Activated naive CD8-positive, alpha-beta T cell treated with anti-CD3 and anti-CD28 coated beads, Interleukin-2, amount 50 U/mL, for 24 hours (primary cell): ENCODE measurements at regions not wholly inside any gene's neighbourhood (a gene's known extent, or its start where the extent isn't known, plus 50 kb on each side); places are given as distances from the start of the nearest gene placed in this dataset.
"Not testable (repeated sequence)": the region's sequence is repeated elsewhere in the genome, so short reads cannot be mapped to it uniquely, and the experiment has no call there.

Experiments used
- ATAC-seq: fragments of 150-1000 bp; cut with Tn5 transposase; one replicate; pipeline ENCODE4 v1.10.0; 2021
- DNase-seq: peaks from one replicate; pipeline ENCODE4 v3.0.0; 2021
- H3K27ac Mint-ChIP-seq: one replicate; pipeline ENCODE4 v1.8.0; 2021; ENCODE audit warnings: mild to moderate bottlenecking, mixed read lengths
- H3K27me3 Mint-ChIP-seq: one replicate; pipeline ENCODE4 v1.8.0; 2021; ENCODE audit warnings: mixed read lengths
- H3K36me3 Mint-ChIP-seq: one replicate; pipeline ENCODE4 v1.8.0; 2021; ENCODE audit warnings: low read depth, mixed read lengths
- H3K4me1 Mint-ChIP-seq: one replicate; pipeline ENCODE4 v1.8.0; 2021; ENCODE audit warnings: mixed read lengths
- H3K4me3 Mint-ChIP-seq: one replicate; pipeline ENCODE4 v1.8.0; 2021; ENCODE audit warnings: mild to moderate bottlenecking, moderate library complexity, mixed read lengths
- H3K9me3 Mint-ChIP-seq: one replicate; pipeline ENCODE4 v1.8.0; 2021; ENCODE audit warnings: mixed read lengths

DNA sequence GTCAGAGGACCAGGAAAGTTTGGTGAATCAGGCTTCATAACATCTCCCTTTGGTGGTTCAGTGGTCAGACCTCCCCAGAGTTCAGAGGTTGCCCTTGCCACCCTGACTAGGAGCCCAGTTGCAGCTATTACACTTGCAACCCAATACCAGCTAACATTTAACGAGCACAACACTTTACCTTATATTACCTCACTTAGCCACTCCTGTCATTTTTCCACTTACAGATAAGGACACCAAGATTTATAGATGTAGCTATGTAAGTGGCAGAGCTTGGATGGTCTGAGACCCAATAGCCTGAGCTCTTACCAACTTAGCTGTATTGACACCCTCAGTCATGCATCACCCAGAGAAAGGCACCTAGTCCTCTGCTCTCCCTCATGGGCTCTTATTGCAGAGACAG lies 234.7 kb downstream of the INSC start:
- DNase-seq (no peak), ATAC-seq (no peak)
- Mint-ChIP-seq H3K27ac (no peak overlapping the region), H3K4me1 (no peaks in the 10 kb centered on the region), H3K36me3 (no peaks in the 10 kb centered on the region), H3K9me3 (no peaks in the 10 kb centered on the region), H3K27me3 (peaks cover 6% of the 10 kb centered on the region), H3K4me3 (no peak overlapping the region)

DNA sequence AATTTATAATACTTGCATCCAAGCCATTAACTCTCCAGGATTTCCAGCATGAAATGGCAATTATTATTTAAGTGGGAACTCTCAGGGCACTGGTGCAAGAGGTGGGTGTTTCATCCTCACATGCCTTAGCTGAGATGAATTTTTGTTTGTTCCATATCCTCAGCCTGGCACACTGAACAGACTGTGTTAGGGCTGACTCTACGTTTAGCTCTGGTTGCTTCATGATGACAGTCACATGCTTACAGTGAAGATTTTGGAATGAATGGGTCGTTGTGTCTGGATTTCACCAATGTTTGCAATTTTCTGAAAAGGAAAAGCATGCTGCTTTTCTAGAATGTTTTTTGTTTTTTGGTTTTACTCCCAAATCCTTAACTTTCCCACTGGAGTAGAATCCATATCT lies 246.6 kb downstream of the INSC start:
- no peaks in the 10 kb centered on the region for H3K4me1 Mint-ChIP-seq
- no peaks in the 10 kb centered on the region for H3K36me3 Mint-ChIP-seq
- ATAC-seq (no peak), DNase-seq (no peak)
- no peaks in the 10 kb centered on the region for H3K27me3 Mint-ChIP-seq
- no peak overlapping the region for H3K4me3 Mint-ChIP-seq
- H3K9me3 Mint-ChIP-seq: no peaks in the 10 kb centered on the region
- H3K27ac Mint-ChIP-seq: no peak overlapping the region

DNA sequence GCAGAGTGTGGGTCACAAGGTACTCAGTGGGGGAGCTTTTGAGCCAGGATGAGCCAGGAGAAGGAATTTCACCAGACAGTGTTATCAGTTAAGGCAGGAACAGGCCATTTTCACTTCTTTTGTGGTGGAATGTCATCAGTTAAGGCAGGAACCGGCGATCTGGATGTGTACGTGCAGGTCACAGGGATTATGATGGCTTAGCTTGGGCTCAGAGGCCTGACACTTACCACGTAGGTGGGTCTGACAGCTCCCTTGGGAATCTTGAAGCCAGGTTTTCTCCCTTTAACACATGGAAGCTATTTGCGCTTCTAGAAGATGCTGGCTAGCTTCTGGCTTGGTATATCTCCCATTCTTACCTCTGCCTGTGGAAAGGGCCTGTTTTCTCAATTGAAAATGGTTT lies 250.6 kb downstream of the INSC start:
- H3K9me3 Mint-ChIP-seq, DNase-seq, H3K4me3 Mint-ChIP-seq, H3K27ac Mint-ChIP-seq, H3K36me3 Mint-ChIP-seq, H3K4me1 Mint-ChIP-seq, H3K27me3 Mint-ChIP-seq, ATAC-seq: not testable (repeated sequence)

DNA sequence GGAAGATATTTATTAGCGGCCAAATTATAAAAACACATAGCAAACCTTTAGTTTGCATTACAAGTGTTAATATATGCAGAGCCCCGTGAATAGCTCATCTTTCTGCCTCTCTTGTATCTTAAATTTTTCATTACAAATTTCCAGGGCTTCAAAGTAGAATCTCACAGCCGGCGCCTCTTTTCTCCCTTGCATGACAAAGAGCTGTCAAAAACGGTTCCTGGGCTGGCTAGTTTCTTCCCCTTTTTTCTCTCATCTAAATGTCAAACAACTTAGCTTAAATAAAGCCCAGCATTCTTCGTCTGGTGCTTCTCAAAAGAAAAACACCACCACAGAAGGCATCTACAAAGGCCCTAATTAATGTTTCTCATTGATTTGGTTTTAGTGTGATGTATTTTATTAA lies 253.0 kb downstream of the INSC start:
- no peak for DNase-seq
- Mint-ChIP-seq H3K27me3 (peaks cover 3% of the 10 kb centered on the region), H3K27ac (no peak overlapping the region), H3K4me3 (no peak overlapping the region), H3K4me1 (no peaks in the 10 kb centered on the region), H3K9me3 (peaks cover 4% of the 10 kb centered on the region), H3K36me3 (no peaks in the 10 kb centered on the region)
- no peak for ATAC-seq

DNA sequence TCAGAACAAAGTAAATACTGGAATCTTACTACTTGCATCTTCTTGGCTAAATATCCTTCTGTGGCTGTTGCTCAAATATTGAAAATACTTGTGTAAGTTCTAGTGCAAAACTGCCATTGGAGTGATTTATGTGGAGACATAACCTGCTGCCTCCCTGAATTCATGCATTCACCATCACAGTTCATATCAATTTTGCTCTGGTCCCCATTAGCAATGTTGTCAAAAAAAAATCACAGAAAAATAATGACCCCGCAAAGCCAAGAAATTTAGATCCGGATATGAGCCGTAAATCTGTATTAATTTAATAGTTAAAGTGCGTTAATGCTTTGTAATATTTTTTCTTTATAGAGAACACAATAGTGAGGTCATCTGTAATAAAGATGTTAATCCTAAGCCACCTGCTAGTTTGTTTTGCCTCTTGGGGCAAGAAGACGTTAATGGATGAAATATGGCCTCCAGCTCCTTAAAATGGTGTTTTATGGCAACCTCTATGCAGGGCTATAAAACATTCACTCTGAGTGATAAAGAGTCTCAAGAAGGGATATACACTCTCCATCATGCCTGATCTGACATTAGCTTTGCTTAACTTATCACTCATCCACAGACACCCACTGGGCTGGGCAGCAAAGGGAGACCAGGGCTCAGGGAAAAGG lies 255.9 kb downstream of the INSC start:
- Mint-ChIP-seq H3K27me3 (peaks cover 3% of the 10 kb centered on the region), H3K9me3 (peaks cover 4% of the 10 kb centered on the region), H3K36me3 (no peaks in the 10 kb centered on the region), H3K4me1 (no peaks in the 10 kb centered on the region), H3K27ac (no peak overlapping the region), H3K4me3 (no peak overlapping the region)
- DNase-seq (no peak), ATAC-seq (no peak)

DNA sequence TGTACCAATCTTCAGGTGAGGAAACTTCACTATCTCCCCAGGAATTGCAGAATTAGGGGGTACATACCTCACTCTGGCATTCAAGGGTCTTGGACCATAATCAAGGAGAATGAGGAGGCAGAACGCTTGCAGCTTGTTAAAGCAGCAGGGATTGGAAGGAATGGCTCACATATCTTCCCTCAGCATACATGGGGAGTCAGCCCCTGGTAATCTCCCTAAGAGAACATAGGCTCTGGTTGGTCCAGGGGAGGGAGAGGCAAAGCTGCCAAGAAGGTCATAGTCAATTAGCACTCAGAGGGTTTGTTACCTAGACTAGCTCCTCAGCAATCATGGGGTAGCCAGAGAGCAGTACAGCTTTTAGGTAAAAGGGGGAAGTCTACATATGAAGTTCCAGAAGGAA lies 256.8 kb downstream of the INSC start:
- Mint-ChIP-seq H3K27ac (no peak overlapping the region), H3K9me3 (peaks cover 5% of the 10 kb centered on the region), H3K4me1 (no peaks in the 10 kb centered on the region), H3K4me3 (no peak overlapping the region), H3K36me3 (no peaks in the 10 kb centered on the region), H3K27me3 (peaks cover 3% of the 10 kb centered on the region)
- ATAC-seq (no peak), DNase-seq (no peak)

DNA sequence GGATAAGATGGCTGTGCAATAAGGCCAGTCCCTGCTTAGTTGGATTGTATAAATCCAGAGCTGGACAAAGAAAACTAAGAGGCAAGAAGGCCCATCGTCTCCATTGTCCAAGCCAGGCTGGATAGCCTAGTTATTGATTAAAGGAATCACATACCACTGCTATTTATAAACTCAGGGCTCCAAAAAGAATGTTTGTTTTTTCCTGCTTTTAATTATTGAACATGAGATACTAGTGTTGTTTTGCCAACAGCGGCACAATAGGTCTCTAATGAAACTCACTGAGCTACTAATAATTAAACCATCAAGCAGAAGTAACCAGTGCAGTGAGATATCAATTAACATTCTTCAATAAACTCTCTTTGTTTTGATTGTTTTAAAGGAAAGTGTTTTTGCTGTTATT lies 259.7 kb downstream of the INSC start:
- H3K4me1 Mint-ChIP-seq: no peaks in the 10 kb centered on the region
- ATAC-seq (no peak), DNase-seq (no peak)
- H3K4me3 Mint-ChIP-seq: no peak overlapping the region
- no peak overlapping the region for H3K27ac Mint-ChIP-seq
- peaks cover 3% of the 10 kb centered on the region for H3K9me3 Mint-ChIP-seq
- no peaks in the 10 kb centered on the region for H3K36me3 Mint-ChIP-seq
- no peaks in the 10 kb centered on the region for H3K27me3 Mint-ChIP-seq

DNA sequence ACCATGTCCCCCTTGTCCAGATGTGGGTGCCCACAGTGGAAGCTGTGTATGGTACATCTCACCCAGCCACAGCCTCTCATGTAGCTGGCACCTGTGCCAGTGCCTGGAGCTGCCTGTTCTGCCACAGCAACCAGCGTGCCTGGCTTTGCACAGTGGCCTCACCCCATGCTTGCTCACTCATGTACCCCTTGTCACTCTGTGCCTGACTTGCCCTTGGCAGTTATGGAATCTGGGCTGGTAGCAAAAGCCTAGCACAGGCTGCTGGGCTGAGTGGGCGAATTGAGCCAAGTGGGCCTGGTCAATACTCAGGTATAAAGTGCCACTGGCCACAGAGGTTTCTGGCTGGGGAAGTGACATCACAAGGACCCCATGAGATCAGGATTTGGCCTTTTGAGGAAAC lies 264.2 kb downstream of the INSC start:
- Mint-ChIP-seq H3K4me3 (no peak overlapping the region), H3K36me3 (no peaks in the 10 kb centered on the region), H3K27ac (no peak overlapping the region), H3K27me3 (no peaks in the 10 kb centered on the region), H3K4me1 (no peaks in the 10 kb centered on the region), H3K9me3 (peaks cover 3% of the 10 kb centered on the region)
- DNase-seq (no peak), ATAC-seq (no peak)

DNA sequence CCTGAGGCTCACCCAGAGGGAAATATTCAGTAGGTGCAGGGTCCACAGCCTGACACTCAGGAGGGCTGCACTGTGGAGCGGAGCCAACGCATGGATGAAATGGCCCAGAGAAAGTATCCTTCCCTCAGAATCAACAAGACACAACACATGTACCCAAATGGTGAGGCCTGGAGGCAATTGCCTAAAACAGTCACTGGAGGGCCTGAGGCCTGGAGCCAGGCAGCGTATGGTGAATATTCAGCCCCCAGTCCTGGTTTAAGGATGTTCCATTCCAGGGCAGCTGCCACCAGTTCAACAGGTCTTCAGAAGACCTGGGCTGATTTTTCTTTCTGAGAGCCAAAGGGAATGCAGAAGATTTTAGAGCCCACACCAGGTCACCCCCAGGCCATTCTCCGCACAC lies 264.8 kb downstream of the INSC start:
- no peak for DNase-seq
- no peak overlapping the region for H3K4me3 Mint-ChIP-seq
- H3K27ac Mint-ChIP-seq: no peak overlapping the region
- no peaks in the 10 kb centered on the region for H3K4me1 Mint-ChIP-seq
- H3K27me3 Mint-ChIP-seq: no peaks in the 10 kb centered on the region
- no peak for ATAC-seq
- peaks cover 3% of the 10 kb centered on the region for H3K9me3 Mint-ChIP-seq
- no peaks in the 10 kb centered on the region for H3K36me3 Mint-ChIP-seq

DNA sequence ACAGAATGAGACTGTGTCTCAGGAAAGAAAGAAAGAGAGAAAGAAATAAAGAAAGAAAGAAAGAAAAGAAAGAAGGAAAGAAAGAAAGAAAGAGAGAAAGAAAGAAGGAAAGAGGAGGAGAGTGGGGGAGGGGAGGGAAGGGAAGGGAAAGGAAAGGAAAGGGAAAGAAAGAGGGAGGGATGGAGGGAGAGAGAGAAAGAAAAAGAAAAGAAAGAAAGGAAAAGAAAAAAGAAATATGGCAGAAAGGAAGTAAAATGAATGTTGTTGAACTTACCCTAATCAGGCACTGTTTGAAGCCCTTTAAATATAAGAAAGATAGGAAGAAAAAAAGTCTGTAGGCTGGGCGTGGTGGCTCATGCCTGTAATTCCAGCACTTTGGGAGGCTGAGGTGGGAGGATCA lies 276.1 kb downstream of the INSC start:
- Mint-ChIP-seq H3K9me3 (peaks cover 12% of the 10 kb centered on the region), H3K4me1 (no peaks in the 10 kb centered on the region), H3K4me3 (no peak overlapping the region), H3K27me3 (no peaks in the 10 kb centered on the region), H3K27ac (no peak overlapping the region), H3K36me3 (no peaks in the 10 kb centered on the region)
- ATAC-seq (no peak), DNase-seq (no peak)

DNA sequence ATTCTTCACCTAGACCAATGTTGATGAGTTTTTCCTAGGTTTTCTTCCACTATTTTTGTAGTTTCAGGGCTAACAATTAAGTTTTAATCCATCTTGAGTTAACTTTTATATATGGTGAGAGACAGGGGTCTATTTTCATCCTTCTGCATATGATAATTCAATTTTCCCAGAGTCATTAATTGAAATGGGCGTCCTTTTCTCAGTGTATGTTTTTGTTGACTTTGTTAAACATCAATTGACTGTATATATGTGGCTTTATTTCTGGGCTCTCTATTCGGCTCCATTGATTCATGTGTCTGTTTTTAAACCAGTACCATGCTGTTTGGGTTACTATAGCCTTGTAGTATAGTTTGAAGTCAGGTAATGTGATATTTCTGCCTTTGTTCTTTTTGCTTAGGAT lies 282.1 kb downstream of the INSC start:
- Mint-ChIP-seq H3K36me3 (no peaks in the 10 kb centered on the region), H3K9me3 (peaks cover 31% of the 10 kb centered on the region), H3K27me3 (no peaks in the 10 kb centered on the region), H3K27ac (no peak overlapping the region), H3K4me1 (no peaks in the 10 kb centered on the region), H3K4me3 (no peak overlapping the region)
- ATAC-seq (no peak), DNase-seq (no peak)

DNA sequence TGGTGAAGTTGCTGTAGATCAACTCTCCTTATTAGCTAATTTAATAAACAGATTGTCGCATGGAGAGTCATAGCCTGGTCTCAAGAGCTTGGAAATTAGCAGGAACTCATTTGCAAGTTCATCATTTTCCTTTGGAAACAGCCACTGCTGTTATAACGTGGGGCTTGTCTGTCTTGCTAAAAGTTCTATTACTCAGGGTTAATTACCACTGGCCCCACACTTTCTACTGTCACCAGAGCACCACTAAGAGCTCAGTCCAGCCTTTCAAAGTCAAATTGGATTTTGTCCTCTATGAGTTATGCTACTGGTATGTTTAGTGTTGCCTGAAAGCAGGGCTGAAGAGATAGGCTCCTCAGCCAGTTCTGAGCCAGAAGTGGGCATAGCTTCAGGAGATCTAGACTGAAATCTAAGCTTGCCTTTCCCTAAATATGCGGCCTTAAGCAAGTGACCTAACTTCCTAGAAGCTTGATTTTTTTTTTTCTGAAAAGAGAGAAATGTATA lies 292.2 kb downstream of the INSC start:
- peaks cover 8% of the 10 kb centered on the region for H3K9me3 Mint-ChIP-seq

DNA sequence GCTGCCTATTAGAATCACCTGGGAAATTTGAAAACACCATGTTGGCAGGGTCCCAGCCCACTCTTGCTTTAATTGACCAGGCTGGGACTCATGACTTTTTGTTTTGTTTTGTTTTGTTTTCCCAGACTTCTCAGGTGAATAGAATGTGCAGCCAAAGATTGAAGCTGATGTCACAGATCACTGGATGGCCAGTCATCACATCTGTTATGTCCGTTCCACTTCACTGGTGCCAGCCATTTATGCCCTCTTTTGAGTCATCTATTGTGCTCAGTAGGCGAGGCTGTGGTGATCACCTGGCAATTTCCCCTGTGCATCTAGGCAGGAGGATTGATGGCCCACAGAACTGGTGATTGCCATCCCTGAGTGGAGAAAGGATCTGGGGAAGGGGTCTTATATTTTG lies 297.3 kb downstream of the INSC start:
- Mint-ChIP-seq H3K9me3 (no peaks in the 10 kb centered on the region), H3K27me3 (no peaks in the 10 kb centered on the region)

More for the DNA sequence above, 292.2 kb downstream of the INSC start:
- no peak overlapping the region for H3K27ac Mint-ChIP-seq
- ATAC-seq (no peak), DNase-seq (no peak)
- no peaks in the 10 kb centered on the region for H3K4me1 Mint-ChIP-seq
- no peak overlapping the region for H3K4me3 Mint-ChIP-seq
- no peaks in the 10 kb centered on the region for H3K36me3 Mint-ChIP-seq
- no peaks in the 10 kb centered on the region for H3K27me3 Mint-ChIP-seq

DNA sequence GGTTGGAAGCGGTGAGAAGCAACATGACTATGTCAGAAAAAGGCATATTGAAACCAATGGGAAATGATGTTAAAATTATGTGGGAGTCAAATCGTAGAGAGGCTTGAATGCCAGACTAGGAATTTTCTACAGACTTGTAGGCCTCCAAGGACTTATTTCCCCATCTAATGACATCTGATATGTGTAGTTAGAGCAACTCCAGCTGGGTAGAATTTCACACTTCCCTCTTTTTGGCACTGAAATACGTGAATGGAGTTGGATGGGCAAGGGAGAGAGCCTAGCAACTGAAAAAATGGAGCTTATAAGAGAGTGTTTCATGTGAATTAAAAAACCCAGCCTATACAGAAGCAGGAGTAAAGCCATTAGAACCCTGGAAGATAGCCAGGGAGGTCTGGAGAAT lies 304.2 kb downstream of the INSC start:
- Mint-ChIP-seq H3K27me3 (no peaks in the 10 kb centered on the region), H3K27ac (no peak overlapping the region), H3K4me3 (no peak overlapping the region), H3K9me3 (peaks cover 3% of the 10 kb centered on the region), H3K4me1 (no peaks in the 10 kb centered on the region), H3K36me3 (no peaks in the 10 kb centered on the region)
- DNase-seq: no peak
- no peak for ATAC-seq

More for the DNA sequence above, 297.3 kb downstream of the INSC start:
- Mint-ChIP-seq H3K4me3 (no peak overlapping the region), H3K4me1 (no peaks in the 10 kb centered on the region), H3K36me3 (no peaks in the 10 kb centered on the region), H3K27ac (no peak overlapping the region)
- DNase-seq (no peak), ATAC-seq (no peak)

DNA sequence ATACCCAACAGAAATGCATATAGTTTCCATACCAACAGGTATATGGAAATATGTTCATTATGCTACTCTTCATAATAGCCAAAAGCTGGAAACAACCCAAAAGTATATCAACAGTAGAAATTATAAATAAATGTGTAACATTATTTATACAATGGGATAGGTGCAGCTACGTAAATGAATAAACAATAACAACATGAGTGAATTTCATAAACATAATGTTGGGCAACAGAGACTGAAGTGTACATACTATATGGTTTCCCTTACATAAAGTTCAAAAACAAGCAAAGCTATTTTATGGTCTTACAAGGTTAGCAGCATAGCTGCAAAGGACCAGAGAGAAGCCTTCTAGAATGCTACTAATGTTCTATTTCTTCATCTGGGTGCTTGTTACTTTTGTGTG lies 305.0 kb downstream of the INSC start:
- DNase-seq (no peak), ATAC-seq (no peak)
- Mint-ChIP-seq H3K4me1 (no peaks in the 10 kb centered on the region), H3K4me3 (no peak overlapping the region), H3K36me3 (no peaks in the 10 kb centered on the region), H3K27me3 (no peaks in the 10 kb centered on the region), H3K9me3 (peaks cover 3% of the 10 kb centered on the region), H3K27ac (no peak overlapping the region)

DNA sequence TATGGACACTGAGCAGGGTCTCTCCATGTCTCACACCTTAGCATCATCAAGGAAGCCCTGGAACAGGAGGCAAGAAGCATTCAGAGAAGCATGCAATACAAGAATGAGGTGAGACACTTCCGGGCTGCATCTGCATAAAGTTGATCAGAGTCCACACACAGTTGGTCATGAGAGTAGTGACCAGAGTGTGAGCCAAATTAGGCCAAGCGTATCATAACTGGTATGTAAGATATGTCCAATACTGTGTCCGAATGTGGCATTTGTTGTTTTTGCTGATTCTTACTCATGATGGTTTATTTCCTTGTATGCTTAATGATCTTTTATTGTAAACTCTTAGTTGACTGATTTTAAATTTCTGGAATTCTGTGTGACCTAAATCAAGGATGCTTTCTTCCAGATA lies 315.7 kb downstream of the INSC start:
- DNase-seq: no peak
- peaks cover 5% of the 10 kb centered on the region for H3K9me3 Mint-ChIP-seq
- H3K27ac Mint-ChIP-seq: no peak overlapping the region
- no peaks in the 10 kb centered on the region for H3K4me1 Mint-ChIP-seq
- no peak overlapping the region for H3K4me3 Mint-ChIP-seq
- ATAC-seq: no peak
- H3K36me3 Mint-ChIP-seq: no peaks in the 10 kb centered on the region
- no peaks in the 10 kb centered on the region for H3K27me3 Mint-ChIP-seq
